IMR-90 (cell line): ENCODE measurements at regions not wholly inside any gene's neighbourhood (a gene's known extent, or its start where the extent isn't known, plus 50 kb on each side); places are given as distances from the start of the nearest gene placed in this dataset.

Experiments
- ATAC-seq: fragments of 200-7000 bp; cut with Tn5 transposase; 2 replicates; pipeline ENCODE4 v1.9.1; 2020; ENCODE audit warnings: low read depth, mild to moderate bottlenecking, moderate library complexity
- BruUV-seq: library from RNA; stranded (reverse); fragments of 400-500 nt; replicated peaks from 2 replicates; lab custom pipeline; 2021; lab: Mats Ljungman, UMichigan
- CTCF ChIA-PET: fragments of 300-600 bp; formaldehyde crosslinking; extraction: SDS; loops from one replicate; lab custom pipeline; 2021; ENCODE audit warnings: antibody characterized with exemption; lab: Yijun Ruan, JAX
- POLR2A ChIA-PET: fragments of 300-600 bp; sonication (Branson Sonifier 250); formaldehyde crosslinking; loops from one replicate; lab custom pipeline; 2022; ENCODE audit warnings: antibody characterized with exemption; ENCODE audit not compliant: unreplicated experiment; lab: Charles Lee
- DNase-seq: peaks from one replicate; pipeline ENCODE4 v3.0.0; 2013
- H2AFZ ChIP-seq: replicated peaks from 2 replicates; pipeline ENCODE3; 2013; ENCODE audit warnings: low read length, mild to moderate bottlenecking; ENCODE audit not compliant: poor library complexity
- H2AK5ac ChIP-seq: 2 replicates; pipeline ENCODE4 v1.6.1; 2013; ENCODE audit warnings: low read depth, low read length, inconsistent platforms
- H2AK9ac ChIP-seq: replicated peaks from 2 replicates; pipeline ENCODE3; 2013; ENCODE audit warnings: mild to moderate bottlenecking, low read depth, low read length, moderate library complexity; ENCODE audit not compliant: poor library complexity
- H2BK120ac ChIP-seq: 2 replicates; pipeline ENCODE4 v1.6.1; 2013; ENCODE audit warnings: low read depth, low read length, inconsistent platforms
- H2BK15ac ChIP-seq: 3 replicates; pipeline ENCODE4 v1.6.1; 2013; ENCODE audit warnings: low read depth, low read length, inconsistent platforms
- H2BK20ac ChIP-seq: 2 replicates; pipeline ENCODE4 v1.6.1; 2013; ENCODE audit warnings: low read depth, mild to moderate bottlenecking, inconsistent platforms, low read length, moderate library complexity
- H2BK5ac ChIP-seq: 2 replicates; pipeline ENCODE4 v1.6.1; 2013; ENCODE audit warnings: mild to moderate bottlenecking, low read depth, low read length, inconsistent platforms; ENCODE audit not compliant: poor library complexity, severe bottlenecking
- H3K14ac ChIP-seq: replicated peaks from 2 replicates; pipeline ENCODE4 v1.6.1; 2013; ENCODE audit warnings: low read depth, low read length, inconsistent platforms
- H3K18ac ChIP-seq: 2 replicates; pipeline ENCODE4 v1.6.1; 2013; ENCODE audit warnings: low read depth, low read length, control low read depth
- H3K23ac ChIP-seq: 2 replicates; pipeline ENCODE4 v1.6.1; 2013; ENCODE audit warnings: low read depth, low read length, inconsistent platforms
- H3K27ac ChIP-seq: 2 replicates; pipeline ENCODE4 v1.5.1; 2013; ENCODE audit warnings: mild to moderate bottlenecking, control low read depth, low read length; ENCODE audit not compliant: insufficient read depth
- H3K27me3 ChIP-seq: 2 replicates; pipeline ENCODE4 v1.6.1; 2013; ENCODE audit warnings: low read length; ENCODE audit not compliant: control insufficient read depth, insufficient read depth
- H3K36me3 ChIP-seq: 2 replicates; pipeline ENCODE4 v1.6.1; 2013; ENCODE audit warnings: low read length, mixed read lengths; ENCODE audit not compliant: control insufficient read depth, insufficient read depth
- H3K4ac ChIP-seq: 2 replicates; pipeline ENCODE4 v1.6.1; 2013; ENCODE audit warnings: low read depth, low read length, inconsistent platforms
- H3K4me1 ChIP-seq: 2 replicates; pipeline ENCODE4 v1.6.1; 2013; ENCODE audit warnings: low read length, mixed read lengths; ENCODE audit not compliant: control insufficient read depth, insufficient read depth
- H3K4me2 ChIP-seq: 2 replicates; pipeline ENCODE4 v1.6.1; 2013; ENCODE audit warnings: low read depth, mild to moderate bottlenecking, control low read depth, low read length, moderate library complexity
- H3K4me3 ChIP-seq: 2 replicates; pipeline ENCODE4 v1.5.1; 2013; ENCODE audit warnings: low read depth, mild to moderate bottlenecking, control low read depth, low read length, moderate library complexity; ENCODE audit not compliant: insufficient read depth
- H3K56ac ChIP-seq: 2 replicates; pipeline ENCODE4 v1.6.1; 2013; ENCODE audit warnings: low read length, inconsistent platforms; ENCODE audit not compliant: insufficient read depth; ENCODE audit errors: extremely low read depth
- H3K79me1 ChIP-seq, 2 experiments: 2 replicates each; pipeline ENCODE4 v1.6.1; 2013; ENCODE audit warnings: low read length in 2 of 2, inconsistent platforms in 1 of 2, low read depth in 1 of 2
- H3K9ac ChIP-seq: 2 replicates; pipeline ENCODE4 v1.6.1; 2013; ENCODE audit warnings: low read depth, low read length, control low read depth
- H3K9me1 ChIP-seq: 2 replicates; pipeline ENCODE4 v1.6.1; 2013; ENCODE audit warnings: low read length, inconsistent platforms; ENCODE audit not compliant: insufficient read depth
- H3K9me3 ChIP-seq: 2 replicates; pipeline ENCODE4 v1.6.1; 2013; ENCODE audit warnings: low read length; ENCODE audit not compliant: control insufficient read depth, insufficient read depth
- H4K20me1 ChIP-seq: 2 replicates; pipeline ENCODE4 v1.6.1; 2013; ENCODE audit warnings: low read length, inconsistent platforms; ENCODE audit not compliant: insufficient read depth
- H4K5ac ChIP-seq: 2 replicates; pipeline ENCODE4 v1.6.1; 2013; ENCODE audit warnings: mild to moderate bottlenecking, low read depth, low read length, control low read depth
- H4K8ac ChIP-seq, 2 experiments: 2 replicates each; pipeline ENCODE4 v1.6.1; 2013; ENCODE audit warnings: low read depth in 2 of 2, low read length in 2 of 2, control low read depth in 1 of 2, inconsistent platforms in 1 of 2
- H4K91ac ChIP-seq: 2 replicates; pipeline ENCODE4 v1.6.1; 2013; ENCODE audit warnings: low read depth, low read length, inconsistent platforms; ENCODE audit not compliant: insufficient read depth
- BHLHE40 ChIP-seq: fragments of 150-350 bp; IDR thresholded peaks from 2 replicates; pipeline ENCODE4 v1.6.1; 2016; ENCODE audit warnings: mild to moderate bottlenecking, low read depth, low read length
- RAD21 ChIP-seq: IDR thresholded peaks from 2 replicates; pipeline ENCODE4 v1.6.1; 2012; ENCODE audit warnings: low read length, improper control_type of control experiment
- WGBS, 2 experiments: methylation state at CpG; one replicate each; pipeline versions ENCODE4 v1.1.5 to v1.1.7; 2013; ENCODE audit warnings: missing lambda C conversion rate in 2 of 2; ENCODE audit not compliant: insufficient read length in 1 of 2; ENCODE audit errors: extremely low coverage in 2 of 2; 5-methylcytosine and 5-hydroxymethylcytosine counted together
- dilution Hi-C: fragments of 300-500 bp; cut with HindIII; formaldehyde crosslinking; loops from one replicate; pipeline ENCODE4 v1.14.3; 2018; ENCODE audit warnings: low sequenced_read_pairs; ENCODE audit not compliant: unreplicated experiment
- in situ Hi-C: fragments of 300-500 bp; cut with MboI; formaldehyde crosslinking; loops from 3 replicates; pipeline ENCODE4 v1.14.3; 2019; ENCODE audit warnings: low sequenced_read_pairs, inconsistent platforms, mixed read lengths
- intact Hi-C: fragments of 100-400 bp; cut with micrococcal nuclease; formaldehyde crosslinking; loops from 2 replicates; pipeline ENCODE4 v1.10.0; 2022
- TF ChIP-seq, protein P1 (sequence below): fragments of 150-350 bp; IDR thresholded peaks from 2 replicates; pipeline ENCODE4 v1.6.1; 2017; ENCODE audit warnings: mild to moderate bottlenecking, antibody characterized with exemption, low read length, low read depth
- TF ChIP-seq, protein P2 (sequence below): fragments of 150-350 bp; IDR thresholded peaks from 2 replicates; pipeline ENCODE4 v1.6.1; 2016; ENCODE audit warnings: low read depth, mild to moderate bottlenecking, low read length, moderate library complexity, borderline replicate concordance

GRCh38 chr2:194735837-194736542 lies 921.0 kb upstream of the SLC39A10 start:
- Histone ChIP-seq H3K27me3 (no peaks in the 10 kb centered on the region), H2AK9ac (no peak overlapping the region), H2BK5ac (no peak overlapping the region), H3K4me3 (no peak overlapping the region), H3K9me1 (no peaks in the 10 kb centered on the region), H4K5ac (no peak overlapping the region), H2BK120ac (no peak overlapping the region), H3K9ac (no peak overlapping the region), H4K20me1 (no peaks in the 10 kb centered on the region), H3K27ac (no peak overlapping the region), H4K91ac (no peak overlapping the region), H3K4ac (no peak overlapping the region), H2BK20ac (no peak overlapping the region), H3K23ac (no peak overlapping the region), H3K4me2 (no peak overlapping the region), H2AK5ac (no peak overlapping the region), H3K14ac (no peak overlapping the region), H3K18ac (no peak overlapping the region), H3K79me1 (no peaks in the 10 kb centered on the region), H4K8ac (no peak overlapping the region), H3K9me3 (peaks cover 3% of the 10 kb centered on the region), H3K4me1 (no peaks in the 10 kb centered on the region), H3K36me3 (no peaks in the 10 kb centered on the region), H3K56ac (no peak overlapping the region), H2AFZ (no peak overlapping the region), H2BK15ac (no peak overlapping the region)
- 0% methylated on average over 1 of the region's 2 CpGs; no CpG with 5 or more reads in 1 of the 2 experiments for WGBS, 2 experiments
- DNase-seq (no peak), ATAC-seq (no peak)
- in situ Hi-C loops (no loop called here), intact Hi-C loops (no loop called here), dilution Hi-C loops (no loop called here)
- POLR2A ChIA-PET: no interaction called here
- BruUV-seq: no TSS peak
- TF ChIP-seq, protein P1, sequence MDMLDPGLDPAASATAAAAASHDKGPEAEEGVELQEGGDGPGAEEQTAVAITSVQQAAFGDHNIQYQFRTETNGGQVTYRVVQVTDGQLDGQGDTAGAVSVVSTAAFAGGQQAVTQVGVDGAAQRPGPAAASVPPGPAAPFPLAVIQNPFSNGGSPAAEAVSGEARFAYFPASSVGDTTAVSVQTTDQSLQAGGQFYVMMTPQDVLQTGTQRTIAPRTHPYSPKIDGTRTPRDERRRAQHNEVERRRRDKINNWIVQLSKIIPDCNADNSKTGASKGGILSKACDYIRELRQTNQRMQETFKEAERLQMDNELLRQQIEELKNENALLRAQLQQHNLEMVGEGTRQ: no peak
- no peak for TF ChIP-seq BHLHE40
- TF ChIP-seq, protein P2, sequence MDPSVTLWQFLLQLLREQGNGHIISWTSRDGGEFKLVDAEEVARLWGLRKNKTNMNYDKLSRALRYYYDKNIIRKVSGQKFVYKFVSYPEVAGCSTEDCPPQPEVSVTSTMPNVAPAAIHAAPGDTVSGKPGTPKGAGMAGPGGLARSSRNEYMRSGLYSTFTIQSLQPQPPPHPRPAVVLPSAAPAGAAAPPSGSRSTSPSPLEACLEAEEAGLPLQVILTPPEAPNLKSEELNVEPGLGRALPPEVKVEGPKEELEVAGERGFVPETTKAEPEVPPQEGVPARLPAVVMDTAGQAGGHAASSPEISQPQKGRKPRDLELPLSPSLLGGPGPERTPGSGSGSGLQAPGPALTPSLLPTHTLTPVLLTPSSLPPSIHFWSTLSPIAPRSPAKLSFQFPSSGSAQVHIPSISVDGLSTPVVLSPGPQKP: no peak
- no peak for TF ChIP-seq RAD21
- CTCF ChIA-PET: no interaction called here
